RWPE1 (cell line): ENCODE measurements at regions not wholly inside any gene's neighbourhood (a gene's known extent, or its start where the extent isn't known, plus 50 kb on each side); places are given as distances from the start of the nearest gene placed in this dataset.

Source experiments
- CTCF ChIA-PET: fragments of 350-600 bp; sonication (Branson Sonifier 250); formaldehyde crosslinking; extraction: SDS; loops from one replicate; lab custom pipeline; 2021; lab: Yijun Ruan, JAX
- POLR2A ChIA-PET: fragments of 400-600 bp; formaldehyde crosslinking; extraction: SDS; loops from one replicate; lab custom pipeline; 2020; ENCODE audit warnings: antibody characterized with exemption; ENCODE audit not compliant: low non-redundant PET; lab: Yijun Ruan, JAX
- DNase-seq: peaks from one replicate; pipeline ENCODE4 v3.0.0; 2012; ENCODE audit warnings: low spot score
- H3K27ac ChIP-seq: fragments of 450-650 bp; 2 replicates; pipeline ENCODE4 v1.5.1; 2017
- CTCF ChIP-seq: fragments of 450-650 bp; conservative IDR thresholded peaks from 2 replicates; pipeline ENCODE4 v1.5.1; 2017; ENCODE audit warnings: low read depth, mild to moderate bottlenecking

- DNase-seq = no peak
- POLR2A ChIA-PET = no interaction called here
- CTCF ChIA-PET = interaction anchor here (1.8 kb wide), 1 partner anchor 22 kb away, joined by 5 read pairs; no protein-coding TSS in a partner anchor
- TF ChIP-seq CTCF = no peak
- H3K27ac ChIP-seq = no peak overlapping the region
These were observed 172.3 kb upstream of the TBCA start for GRCh38 chr5:77948476-77948875.

GRCh38 chr5:77947041-77947428 lies 170.9 kb upstream of the TBCA start:
- CTCF ChIA-PET = no interaction called here
- DNase-seq = no peak

GRCh38 chr5:77946381-77947040 lies 170.4 kb upstream of the TBCA start:
- POLR2A ChIA-PET = no interaction called here

More at GRCh38 chr5:77947041-77947428, 170.9 kb upstream of the TBCA start:
- POLR2A ChIA-PET = no interaction called here
- no peak overlapping the region for H3K27ac ChIP-seq
- TF ChIP-seq CTCF = no peak

GRCh38 chr5:77945874-77946273 lies 169.7 kb upstream of the TBCA start:
- ChIA-PET POLR2A (no interaction called here), CTCF (no interaction called here)
- TF ChIP-seq CTCF = no peak
- H3K27ac ChIP-seq = no peak overlapping the region
- no peak for DNase-seq

More at GRCh38 chr5:77946381-77947040, 170.4 kb upstream of the TBCA start:
- no peak overlapping the region for H3K27ac ChIP-seq
- no peak for DNase-seq
- TF ChIP-seq CTCF = no peak
- CTCF ChIA-PET = interaction anchor here (0.6 kb wide), 1 partner anchor 171 kb away, joined by 3 read pairs; no protein-coding TSS in a partner anchor

- DNase-seq = no peak
- POLR2A ChIA-PET = no interaction called here
- CTCF ChIA-PET = interaction anchor here (0.6 kb wide), 1 partner anchor 73 kb away, joined by 3 read pairs; no protein-coding TSS in a partner anchor
- no peak overlapping the region for H3K27ac ChIP-seq
- TF ChIP-seq CTCF = no peak
These were observed 168.7 kb upstream of the TBCA start for GRCh38 chr5:77944757-77945340.

- POLR2A ChIA-PET = no interaction called here
These were observed 167.7 kb upstream of the TBCA start for GRCh38 chr5:77943851-77944250.

More at GRCh38 chr5:77943851-77944250, 167.7 kb upstream of the TBCA start:
- CTCF ChIA-PET = interaction anchor here (0.6 to 0.7 kb wide), 3 partner anchors 19 to 945 kb away, joined by 3 read pairs; no protein-coding TSS in a partner anchor
- H3K27ac ChIP-seq = no peak overlapping the region
- TF ChIP-seq CTCF = no peak
- DNase-seq = no peak
